ENCODE measurements at regions not wholly inside any gene's neighbourhood (a gene's known extent, or its start where the extent isn't known, plus 50 kb on each side); places are given as distances from the start of the nearest gene placed in this dataset.

DNA sequence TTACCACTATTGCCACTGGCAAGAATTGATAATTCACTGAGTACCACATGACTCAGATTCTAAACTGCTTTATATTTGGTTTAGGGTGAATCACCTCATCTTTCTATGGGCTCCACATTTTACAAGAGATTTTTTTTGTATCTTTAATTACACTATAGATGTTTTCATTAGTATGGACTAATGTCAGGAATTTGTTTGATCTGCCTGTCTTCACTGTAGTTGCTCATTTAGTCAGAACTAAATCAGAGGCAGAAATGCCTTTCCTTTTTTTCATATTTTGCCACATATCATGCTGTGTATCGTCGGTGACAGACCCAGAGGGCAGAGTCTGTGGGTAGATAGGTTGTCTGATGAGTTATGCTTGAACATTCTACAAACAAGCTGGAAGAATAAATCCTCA lies 524.1 kb downstream of the METTL15 start:
- H3K36me3 ChIP-seq (ENCODE audit: control insufficient read depth, insufficient read depth, low read length): no peaks in the 10 kb centered on the region

DNA sequence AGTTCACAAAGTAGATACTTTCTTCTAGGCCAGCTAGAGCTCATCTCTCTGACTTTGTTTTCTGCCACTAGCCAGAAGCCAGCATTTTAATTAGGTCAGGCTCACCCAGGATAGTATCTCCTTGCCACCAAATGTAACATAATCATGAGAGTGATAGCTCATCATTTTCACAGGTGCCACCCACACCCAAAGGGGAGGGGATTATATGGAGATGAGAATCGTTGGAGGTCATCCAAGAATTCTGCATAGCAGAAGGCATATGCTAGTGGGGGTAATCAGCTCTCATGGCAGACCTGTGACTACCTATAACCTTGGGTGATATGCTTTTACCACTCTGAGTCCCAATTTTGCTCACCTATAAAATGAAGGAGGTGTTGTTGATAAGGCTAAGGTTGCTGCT lies 523.0 kb downstream of the METTL15 start:
- no peak overlapping the region for H3K27ac ChIP-seq (ENCODE audit: low read depth, low read length)
- no peaks in the 10 kb centered on the region for H3K36me3 ChIP-seq (ENCODE audit: control insufficient read depth, insufficient read depth, low read length)
- no peak overlapping the region for H3K9ac ChIP-seq (ENCODE audit: low read depth, low read length)
- no peak overlapping the region for H3K4me3 ChIP-seq (ENCODE audit: low read depth, low read length)
- H3K27me3 ChIP-seq (ENCODE audit: control insufficient read depth, insufficient read depth, low read length): no peaks in the 10 kb centered on the region
- H3K9me3 ChIP-seq (ENCODE audit: control insufficient read depth, insufficient read depth, low read length): no peaks in the 10 kb centered on the region
- H3K4me1 ChIP-seq (ENCODE audit: control insufficient read depth, insufficient read depth, low read length): peaks cover 20% of the 10 kb centered on the region

More for the DNA sequence above, 524.1 kb downstream of the METTL15 start:
- H3K27ac ChIP-seq (ENCODE audit: low read depth, low read length): no peak overlapping the region
- no peaks in the 10 kb centered on the region for H3K27me3 ChIP-seq (ENCODE audit: control insufficient read depth, insufficient read depth, low read length)
- H3K4me3 ChIP-seq (ENCODE audit: low read depth, low read length): no peak overlapping the region
- H3K9me3 ChIP-seq (ENCODE audit: control insufficient read depth, insufficient read depth, low read length): no peaks in the 10 kb centered on the region
- no peak overlapping the region for H3K9ac ChIP-seq (ENCODE audit: low read depth, low read length)
- peaks cover 17% of the 10 kb centered on the region for H3K4me1 ChIP-seq (ENCODE audit: control insufficient read depth, insufficient read depth, low read length)

DNA sequence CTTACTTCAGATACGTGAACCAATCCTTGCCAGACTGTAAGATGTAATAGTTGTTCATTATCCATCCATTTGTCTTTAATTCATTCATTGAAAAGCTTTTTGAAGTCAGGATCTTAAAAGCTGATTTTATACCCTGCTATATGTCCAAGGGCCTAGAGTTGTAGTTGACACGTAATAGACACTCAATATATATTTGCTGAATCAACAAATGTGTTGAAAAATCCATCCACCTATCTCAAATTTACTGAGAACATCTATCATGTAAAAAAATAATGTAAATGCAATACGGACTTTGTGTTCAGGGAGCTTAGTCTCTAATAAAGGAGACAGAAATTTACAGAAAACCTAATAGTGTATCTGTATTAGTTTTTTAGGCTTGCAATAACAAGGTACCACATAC lies 521.0 kb downstream of the METTL15 start:
- Histone ChIP-seq H3K27me3 (ENCODE audit: control insufficient read depth, insufficient read depth, low read length) (no peaks in the 10 kb centered on the region), H3K4me1 (ENCODE audit: control insufficient read depth, insufficient read depth, low read length) (peaks cover 20% of the 10 kb centered on the region), H3K9ac (ENCODE audit: low read depth, low read length) (no peak overlapping the region), H3K4me3 (ENCODE audit: low read depth, low read length) (no peak overlapping the region), H3K9me3 (ENCODE audit: control insufficient read depth, insufficient read depth, low read length) (no peaks in the 10 kb centered on the region), H3K36me3 (ENCODE audit: control insufficient read depth, insufficient read depth, low read length) (no peaks in the 10 kb centered on the region), H3K27ac (ENCODE audit: low read depth, low read length) (no peak overlapping the region)

DNA sequence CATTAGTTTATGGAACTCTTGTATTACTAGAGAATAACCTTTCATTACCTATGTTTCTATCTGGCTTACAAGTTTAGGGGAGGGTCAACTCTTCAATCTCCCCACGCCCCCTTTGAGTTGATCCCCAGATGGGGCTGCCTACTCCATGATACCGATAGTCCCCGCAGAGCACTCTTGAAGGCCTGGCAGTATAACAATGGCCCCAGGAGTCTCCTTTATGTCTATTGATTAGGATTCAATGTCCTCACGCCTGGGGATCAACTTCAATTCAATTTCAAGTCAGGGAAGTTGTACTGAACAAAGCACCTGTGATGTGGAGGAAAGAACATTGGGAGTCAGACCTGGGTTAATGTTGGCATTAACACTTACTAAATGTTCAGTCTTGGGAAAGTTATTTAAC lies 520.2 kb downstream of the METTL15 start:
- no peaks in the 10 kb centered on the region for H3K36me3 ChIP-seq (ENCODE audit: control insufficient read depth, insufficient read depth, low read length)
- no peak overlapping the region for H3K9ac ChIP-seq (ENCODE audit: low read depth, low read length)
- H3K4me1 ChIP-seq (ENCODE audit: control insufficient read depth, insufficient read depth, low read length): peaks cover 20% of the 10 kb centered on the region
- H3K4me3 ChIP-seq (ENCODE audit: low read depth, low read length): no peak overlapping the region
- no peaks in the 10 kb centered on the region for H3K27me3 ChIP-seq (ENCODE audit: control insufficient read depth, insufficient read depth, low read length)
- peak overlapping the region; percentile 36 for H3K27ac ChIP-seq (ENCODE audit: low read depth, low read length)
- H3K9me3 ChIP-seq (ENCODE audit: control insufficient read depth, insufficient read depth, low read length): no peaks in the 10 kb centered on the region

DNA sequence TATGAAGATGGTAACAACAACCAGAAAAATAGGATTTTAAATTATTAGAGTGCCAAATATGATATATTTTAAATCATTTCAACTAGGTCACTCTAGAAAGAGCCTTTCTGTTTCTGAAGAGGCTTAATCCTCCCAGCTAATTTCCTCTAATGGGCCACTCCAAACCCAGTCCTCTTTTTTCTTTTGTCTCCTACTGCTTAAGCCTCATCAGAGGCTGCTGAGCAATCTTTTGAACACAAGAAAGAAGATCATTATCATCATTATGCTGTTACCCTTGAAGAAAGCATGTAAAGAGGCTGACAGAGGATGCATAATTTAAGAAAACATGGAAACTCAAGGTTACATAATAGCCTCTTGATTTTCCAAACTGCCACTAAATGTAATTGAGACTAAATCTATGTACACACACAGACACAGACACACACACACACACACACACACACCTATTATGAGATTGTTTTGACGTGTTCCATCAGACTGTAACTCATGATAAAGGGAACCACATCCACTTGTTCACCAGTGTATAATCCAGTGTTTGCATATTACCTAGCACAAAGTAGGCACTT lies 519.6 kb downstream of the METTL15 start:
- no peaks in the 10 kb centered on the region for H3K36me3 ChIP-seq (ENCODE audit: control insufficient read depth, insufficient read depth, low read length)

DNA sequence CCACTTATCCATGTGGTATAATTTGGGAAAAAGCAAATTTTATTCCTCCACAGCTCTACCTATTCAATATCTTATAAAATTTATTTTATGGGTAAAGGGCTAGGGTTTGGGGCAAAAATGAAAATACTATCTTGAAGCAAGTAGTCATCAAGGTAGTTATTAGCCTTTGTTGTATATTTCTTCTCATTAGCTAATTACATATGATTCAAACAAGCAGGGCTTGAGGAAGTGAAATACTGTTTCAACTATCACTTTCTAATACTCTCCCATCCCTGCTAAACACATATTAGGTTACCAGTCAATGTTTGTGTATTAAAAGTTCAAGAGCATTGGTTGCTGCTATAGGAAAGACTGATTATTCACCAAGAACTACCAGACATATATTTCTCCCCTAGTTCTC lies 517.3 kb downstream of the METTL15 start:
- H3K27ac ChIP-seq (ENCODE audit: low read depth, low read length): no peak overlapping the region
- H3K4me1 ChIP-seq (ENCODE audit: control insufficient read depth, insufficient read depth, low read length): peaks cover 22% of the 10 kb centered on the region
- H3K9ac ChIP-seq (ENCODE audit: low read depth, low read length): no peak overlapping the region
- no peaks in the 10 kb centered on the region for H3K36me3 ChIP-seq (ENCODE audit: control insufficient read depth, insufficient read depth, low read length)
- H3K27me3 ChIP-seq (ENCODE audit: control insufficient read depth, insufficient read depth, low read length): no peaks in the 10 kb centered on the region
- no peak overlapping the region for H3K4me3 ChIP-seq (ENCODE audit: low read depth, low read length)
- H3K9me3 ChIP-seq (ENCODE audit: control insufficient read depth, insufficient read depth, low read length): no peaks in the 10 kb centered on the region

More for the DNA sequence above, 519.6 kb downstream of the METTL15 start:
- peaks cover 20% of the 10 kb centered on the region for H3K4me1 ChIP-seq (ENCODE audit: control insufficient read depth, insufficient read depth, low read length)
- no peaks in the 10 kb centered on the region for H3K9me3 ChIP-seq (ENCODE audit: control insufficient read depth, insufficient read depth, low read length)
- H3K27ac ChIP-seq (ENCODE audit: low read depth, low read length): peak overlapping the region; percentile 64
- H3K27me3 ChIP-seq (ENCODE audit: control insufficient read depth, insufficient read depth, low read length): no peaks in the 10 kb centered on the region
- H3K9ac ChIP-seq (ENCODE audit: low read depth, low read length): no peak overlapping the region
- no peak overlapping the region for H3K4me3 ChIP-seq (ENCODE audit: low read depth, low read length)

DNA sequence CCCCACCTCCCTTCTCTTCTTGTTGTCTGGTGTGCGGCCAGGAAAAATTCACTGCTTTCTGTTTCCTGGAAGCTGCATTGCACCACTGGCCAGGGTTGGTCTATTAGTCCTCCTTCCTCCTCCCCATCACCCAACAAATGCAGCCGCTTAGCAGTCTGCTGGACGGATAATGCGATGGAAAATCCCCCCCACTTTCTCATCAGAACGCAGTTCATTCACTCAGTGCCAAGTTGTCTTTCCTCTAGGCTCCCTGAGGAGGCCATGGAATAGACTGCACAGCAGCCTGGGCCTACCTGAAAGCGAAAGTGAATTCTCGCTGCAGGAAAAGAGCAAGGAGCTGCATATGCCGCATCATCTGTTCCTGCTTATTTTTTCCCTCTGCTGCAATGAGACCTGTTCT lies 513.6 kb downstream of the METTL15 start:
- H3K4me1 ChIP-seq (ENCODE audit: control insufficient read depth, insufficient read depth, low read length): peaks cover 12% of the 10 kb centered on the region
- no peaks in the 10 kb centered on the region for H3K36me3 ChIP-seq (ENCODE audit: control insufficient read depth, insufficient read depth, low read length)
- H3K9ac ChIP-seq (ENCODE audit: low read depth, low read length): no peak overlapping the region
- H3K4me3 ChIP-seq (ENCODE audit: low read depth, low read length): no peak overlapping the region
- H3K27me3 ChIP-seq (ENCODE audit: control insufficient read depth, insufficient read depth, low read length): no peaks in the 10 kb centered on the region
- no peaks in the 10 kb centered on the region for H3K9me3 ChIP-seq (ENCODE audit: control insufficient read depth, insufficient read depth, low read length)
- no peak overlapping the region for H3K27ac ChIP-seq (ENCODE audit: low read depth, low read length)

DNA sequence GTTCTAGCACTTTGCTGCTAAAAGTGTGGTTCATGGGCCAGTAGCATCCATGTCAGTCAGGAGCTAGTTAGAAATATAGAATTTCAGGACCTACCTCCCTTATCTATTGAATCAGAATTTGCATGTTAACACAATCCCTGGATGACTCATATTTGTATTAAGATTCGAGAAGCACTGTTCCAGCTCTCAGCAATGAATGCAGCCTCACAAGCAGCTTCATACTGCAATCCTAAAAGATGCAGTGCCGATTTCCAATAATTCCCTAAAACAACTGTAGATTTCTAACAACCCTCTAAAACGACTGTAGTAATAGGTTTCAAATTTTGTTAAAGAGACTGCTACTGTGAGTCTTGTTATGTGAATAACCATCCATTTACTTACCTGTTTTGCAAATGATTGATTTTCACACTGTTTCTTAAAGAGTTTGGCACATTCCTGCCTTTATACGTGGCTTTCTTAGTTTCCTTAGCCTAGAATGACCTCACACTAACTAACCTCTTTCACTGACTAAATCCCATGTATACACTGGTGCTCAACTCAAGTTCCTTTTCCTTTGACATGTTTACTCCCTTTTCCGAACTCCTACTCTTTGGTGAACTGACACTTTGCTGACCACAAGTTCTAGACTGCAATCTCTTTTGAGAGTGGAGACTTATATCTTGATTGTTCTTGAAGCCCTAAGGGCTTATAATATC lies 511.8 kb downstream of the METTL15 start:
- Histone ChIP-seq H3K4me3 (ENCODE audit: low read depth, low read length) (no peak overlapping the region), H3K27me3 (ENCODE audit: control insufficient read depth, insufficient read depth, low read length) (no peaks in the 10 kb centered on the region), H3K36me3 (ENCODE audit: control insufficient read depth, insufficient read depth, low read length) (no peaks in the 10 kb centered on the region), H3K27ac (ENCODE audit: low read depth, low read length) (peak overlapping the region; percentile 64), H3K9ac (ENCODE audit: low read depth, low read length) (no peak overlapping the region), H3K4me1 (ENCODE audit: control insufficient read depth, insufficient read depth, low read length) (peaks cover 12% of the 10 kb centered on the region), H3K9me3 (ENCODE audit: control insufficient read depth, insufficient read depth, low read length) (no peaks in the 10 kb centered on the region)

DNA sequence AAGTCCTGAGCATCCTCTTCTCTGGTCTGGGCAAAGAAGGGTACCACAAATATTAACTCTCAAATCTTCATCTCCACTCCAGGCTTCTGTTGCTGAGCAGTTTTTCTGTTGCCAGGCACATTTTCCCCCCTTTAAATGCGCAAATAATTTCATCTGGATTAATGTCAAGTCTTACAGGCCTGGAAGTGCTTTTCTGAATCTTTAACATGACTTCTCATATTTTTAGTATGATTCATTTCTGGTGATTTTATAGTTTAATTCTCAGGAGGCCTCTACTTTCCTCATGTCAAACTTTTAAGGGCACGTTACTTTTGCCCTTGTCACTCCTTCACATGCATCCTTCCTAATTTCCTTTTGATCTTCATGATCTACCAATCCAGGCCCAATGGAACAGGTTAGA lies 510.2 kb downstream of the METTL15 start:
- no peak overlapping the region for H3K4me3 ChIP-seq (ENCODE audit: low read depth, low read length)
- H3K4me1 ChIP-seq (ENCODE audit: control insufficient read depth, insufficient read depth, low read length): peaks cover 12% of the 10 kb centered on the region
- no peaks in the 10 kb centered on the region for H3K9me3 ChIP-seq (ENCODE audit: control insufficient read depth, insufficient read depth, low read length)
- H3K36me3 ChIP-seq (ENCODE audit: control insufficient read depth, insufficient read depth, low read length): no peaks in the 10 kb centered on the region
- no peak overlapping the region for H3K27ac ChIP-seq (ENCODE audit: low read depth, low read length)
- H3K27me3 ChIP-seq (ENCODE audit: control insufficient read depth, insufficient read depth, low read length): no peaks in the 10 kb centered on the region
- H3K9ac ChIP-seq (ENCODE audit: low read depth, low read length): no peak overlapping the region

DNA sequence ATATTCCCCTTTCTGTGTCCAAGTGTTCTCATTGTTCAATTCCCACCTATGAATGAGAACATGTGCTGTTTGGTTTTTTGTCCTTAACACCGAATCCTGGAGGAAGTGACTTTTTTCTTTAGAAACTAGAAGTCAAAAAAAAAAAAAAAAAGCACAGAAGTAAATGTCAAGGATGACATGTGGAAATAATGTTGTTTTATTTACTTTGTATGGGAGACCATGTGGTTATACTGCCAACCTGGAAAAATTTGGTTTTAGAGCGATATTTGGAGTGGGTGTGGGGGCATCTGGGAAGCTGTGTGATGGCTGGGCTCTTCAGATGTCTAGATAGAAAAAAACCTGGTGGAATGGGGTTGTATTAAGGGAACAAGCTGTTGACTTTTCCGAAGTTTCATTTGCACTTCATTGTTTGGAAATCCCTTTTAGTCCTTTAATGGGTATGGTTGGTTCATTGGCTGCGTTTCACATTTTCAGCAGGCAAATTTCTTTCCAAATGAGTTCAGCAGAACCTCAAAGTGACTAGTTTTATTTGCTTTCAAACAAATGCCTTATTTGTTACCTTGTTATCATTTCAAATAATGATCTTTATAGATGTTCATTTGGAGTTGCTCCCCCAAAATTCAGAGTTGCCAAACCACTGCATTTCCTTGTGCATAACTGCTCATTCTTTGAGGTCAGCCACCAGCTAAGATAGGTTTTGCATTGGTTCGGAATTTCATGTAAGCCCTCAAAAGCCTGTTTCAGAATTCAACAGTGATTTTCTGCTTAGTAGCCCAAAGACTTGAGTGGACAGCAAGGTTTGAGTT lies 508.2 kb downstream of the METTL15 start:
- no peaks in the 10 kb centered on the region for H3K9me3 ChIP-seq (ENCODE audit: control insufficient read depth, insufficient read depth, low read length)
- no peaks in the 10 kb centered on the region for H3K36me3 ChIP-seq (ENCODE audit: control insufficient read depth, insufficient read depth, low read length)
- peaks cover 12% of the 10 kb centered on the region for H3K4me1 ChIP-seq (ENCODE audit: control insufficient read depth, insufficient read depth, low read length)
- no peaks in the 10 kb centered on the region for H3K27me3 ChIP-seq (ENCODE audit: control insufficient read depth, insufficient read depth, low read length)
- H3K4me3 ChIP-seq (ENCODE audit: low read depth, low read length): no peak overlapping the region
- no peak overlapping the region for H3K9ac ChIP-seq (ENCODE audit: low read depth, low read length)
- H3K27ac ChIP-seq (ENCODE audit: low read depth, low read length): no peak overlapping the region

DNA sequence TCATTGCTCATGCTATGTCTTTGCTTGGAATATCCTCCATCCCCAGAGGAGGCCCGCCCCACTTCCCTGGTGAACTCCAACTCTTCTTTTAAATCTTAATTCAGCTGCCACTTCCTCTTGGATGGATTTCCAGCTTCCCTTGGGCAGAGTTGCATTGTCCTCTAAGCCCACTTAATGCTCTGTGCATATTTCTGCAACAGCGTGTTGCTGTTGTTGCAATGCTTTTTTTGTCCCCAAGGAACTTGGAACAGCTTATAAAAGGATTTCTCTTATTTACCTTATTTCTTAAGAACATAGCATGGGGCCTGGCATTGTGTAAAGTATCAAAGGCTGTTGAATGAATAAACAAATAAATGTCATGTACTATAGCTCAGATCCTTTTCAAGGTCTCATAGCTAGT lies 507.4 kb downstream of the METTL15 start:
- Histone ChIP-seq H3K27me3 (ENCODE audit: control insufficient read depth, insufficient read depth, low read length) (no peaks in the 10 kb centered on the region), H3K4me3 (ENCODE audit: low read depth, low read length) (no peak overlapping the region), H3K9me3 (ENCODE audit: control insufficient read depth, insufficient read depth, low read length) (no peaks in the 10 kb centered on the region), H3K27ac (ENCODE audit: low read depth, low read length) (no peak overlapping the region), H3K4me1 (ENCODE audit: control insufficient read depth, insufficient read depth, low read length) (peaks cover 11% of the 10 kb centered on the region), H3K36me3 (ENCODE audit: control insufficient read depth, insufficient read depth, low read length) (no peaks in the 10 kb centered on the region), H3K9ac (ENCODE audit: low read depth, low read length) (no peak overlapping the region)
